GM19467 (cell line): ENCODE measurements at regions not wholly inside any gene's neighbourhood (a gene's known extent, or its start where the extent isn't known, plus 50 kb on each side); places are given as distances from the start of the nearest gene placed in this dataset.

Source experiments
- ATAC-seq: cut with Tn5 transposase; IDR thresholded peaks from one replicate; pipeline ENCODE4 v1.9.1; 2021; ENCODE audit warnings: mild to moderate bottlenecking, moderate library complexity; ENCODE audit not compliant: unreplicated experiment

- no peak for ATAC-seq
Measured at GRCh38 chr14:98165976-98166375, 1106.0 kb downstream of the BCL11B start.

GRCh38 chr14:98167275-98167674, 1104.7 kb downstream of the BCL11B start:
- ATAC-seq = no peak

GRCh38 chr14:98167705-98168104, 1104.3 kb downstream of the BCL11B start:
- ATAC-seq = no peak

GRCh38 chr14:98168211-98168985, 1103.6 kb downstream of the BCL11B start:
- ATAC-seq = no peak

GRCh38 chr14:98169170-98169587, 1102.8 kb downstream of the BCL11B start:
- no peak for ATAC-seq

- no peak for ATAC-seq
Measured at GRCh38 chr14:98170575-98170974, 1101.4 kb downstream of the BCL11B start.

- ATAC-seq = no peak
Measured at GRCh38 chr14:98171654-98172053, 1100.3 kb downstream of the BCL11B start.

- no peak for ATAC-seq
Measured at GRCh38 chr14:98172243-98172778, 1099.7 kb downstream of the BCL11B start.

- no peak for ATAC-seq
Measured at GRCh38 chr14:98173305-98173704, 1098.7 kb downstream of the BCL11B start.

- ATAC-seq = no peak
Measured at GRCh38 chr14:98174041-98174440, 1098.0 kb downstream of the BCL11B start.

- ATAC-seq = no peak
Measured at GRCh38 chr14:98175436-98175835, 1096.6 kb downstream of the BCL11B start.

- ATAC-seq = no peak
Measured at GRCh38 chr14:98175881-98176280, 1096.1 kb downstream of the BCL11B start.

GRCh38 chr14:98176892-98177291, 1095.1 kb downstream of the BCL11B start:
- no peak for ATAC-seq

- ATAC-seq = no peak
Measured at GRCh38 chr14:98177551-98177950, 1094.4 kb downstream of the BCL11B start.

- no peak for ATAC-seq
Measured at GRCh38 chr14:98181241-98181640, 1090.8 kb downstream of the BCL11B start.

- ATAC-seq = no peak
Measured at GRCh38 chr14:98181768-98182167, 1090.2 kb downstream of the BCL11B start.

GRCh38 chr14:98182393-98183055, 1089.5 kb downstream of the BCL11B start:
- ATAC-seq = no peak

GRCh38 chr14:98183556-98183955, 1088.4 kb downstream of the BCL11B start:
- ATAC-seq = no peak

- no peak for ATAC-seq
Measured at GRCh38 chr14:98184457-98184856, 1087.5 kb downstream of the BCL11B start.

GRCh38 chr14:98185036-98185435, 1087.0 kb downstream of the BCL11B start:
- no peak for ATAC-seq

GRCh38 chr14:98186140-98186539, 1085.9 kb downstream of the BCL11B start:
- no peak for ATAC-seq

- no peak for ATAC-seq
Measured at GRCh38 chr14:98187281-98187680, 1084.7 kb downstream of the BCL11B start.
